OCI-LY1 (cell line): ENCODE measurements at regions not wholly inside any gene's neighbourhood (a gene's known extent, or its start where the extent isn't known, plus 50 kb on each side); places are given as distances from the start of the nearest gene placed in this dataset.

Source experiments
- EZH2 ChIP-seq: fragments of 200-600 bp; sonication (generic), shearing (Covaris generic); IDR thresholded peaks from 2 replicates; pipeline ENCODE4 v1.8.0; 2017; ENCODE audit warnings: borderline replicate concordance, mixed run types, mild to moderate bottlenecking, antibody characterized with exemption, low read length, moderate library complexity, mixed read lengths
- TF ChIP-seq, protein P1 (sequence below): fragments of 200-600 bp; sonication (generic), shearing (Covaris generic); IDR thresholded peaks from 2 replicates; pipeline ENCODE4 v1.5.1; 2017; ENCODE audit warnings: mild to moderate bottlenecking, antibody characterized with exemption, low read length, moderate library complexity, mixed read lengths

DNA sequence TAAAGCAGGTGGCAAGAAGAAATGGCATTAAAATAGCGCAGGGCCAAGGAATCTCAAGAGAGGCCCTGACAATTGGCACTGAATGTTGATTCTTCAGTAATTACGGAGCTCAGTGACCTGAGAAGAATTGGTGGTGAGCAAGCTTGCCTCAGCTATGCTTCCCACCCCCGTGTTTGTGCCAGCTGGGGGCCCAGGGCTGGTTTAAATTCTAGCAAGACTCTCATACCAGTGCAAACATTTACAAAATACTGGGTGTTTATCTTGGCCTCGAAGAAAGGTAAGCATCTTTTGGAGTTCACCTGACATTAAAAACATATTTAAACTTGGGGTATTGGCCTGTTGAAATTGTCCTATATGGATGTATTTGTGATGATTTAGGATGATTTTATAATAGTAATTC lies 296.7 kb upstream of the USP25 start:
- TF ChIP-seq, protein P1, sequence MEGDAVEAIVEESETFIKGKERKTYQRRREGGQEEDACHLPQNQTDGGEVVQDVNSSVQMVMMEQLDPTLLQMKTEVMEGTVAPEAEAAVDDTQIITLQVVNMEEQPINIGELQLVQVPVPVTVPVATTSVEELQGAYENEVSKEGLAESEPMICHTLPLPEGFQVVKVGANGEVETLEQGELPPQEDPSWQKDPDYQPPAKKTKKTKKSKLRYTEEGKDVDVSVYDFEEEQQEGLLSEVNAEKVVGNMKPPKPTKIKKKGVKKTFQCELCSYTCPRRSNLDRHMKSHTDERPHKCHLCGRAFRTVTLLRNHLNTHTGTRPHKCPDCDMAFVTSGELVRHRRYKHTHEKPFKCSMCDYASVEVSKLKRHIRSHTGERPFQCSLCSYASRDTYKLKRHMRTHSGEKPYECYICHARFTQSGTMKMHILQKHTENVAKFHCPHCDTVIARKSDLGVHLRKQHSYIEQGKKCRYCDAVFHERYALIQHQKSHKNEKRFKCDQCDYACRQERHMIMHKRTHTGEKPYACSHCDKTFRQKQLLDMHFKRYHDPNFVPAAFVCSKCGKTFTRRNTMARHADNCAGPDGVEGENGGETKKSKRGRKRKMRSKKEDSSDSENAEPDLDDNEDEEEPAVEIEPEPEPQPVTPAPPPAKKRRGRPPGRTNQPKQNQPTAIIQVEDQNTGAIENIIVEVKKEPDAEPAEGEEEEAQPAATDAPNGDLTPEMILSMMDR = no peak
- no peak for TF ChIP-seq EZH2
